WTC11 (cell line): ENCODE measurements at regions not wholly inside any gene's neighbourhood (a gene's known extent, or its start where the extent isn't known, plus 50 kb on each side); places are given as distances from the start of the nearest gene placed in this dataset.

ENCODE experiments used
- ATAC-seq: fragments of 200-7000 bp; cut with Tn5 transposase; 2 replicates; pipeline ENCODE4 v1.10.0; 2021; ENCODE audit warnings: mild to moderate bottlenecking, moderate library complexity
- CTCF ChIA-PET: fragments of 300-600 bp; sonication (Branson Sonifier 250); formaldehyde crosslinking; loops from one replicate; lab custom pipeline; 2021; ENCODE audit warnings: antibody characterized with exemption; lab: Charles Lee
- POLR2A ChIA-PET: fragments of 350-600 bp; sonication (Branson Sonifier 250); formaldehyde crosslinking; loops from one replicate; lab custom pipeline; 2021; ENCODE audit warnings: antibody characterized with exemption; lab: Charles Lee
- DNase-seq: peaks from one replicate; pipeline ENCODE4 v3.0.0; 2021; ENCODE audit warnings: low spot score
- H3K27ac Mint-ChIP-seq: 2 replicates; pipeline ENCODE4 v1.8.0; 2021; ENCODE audit warnings: mixed read lengths
- H3K27me3 Mint-ChIP-seq: 2 replicates; pipeline ENCODE4 v1.8.0; 2021; ENCODE audit warnings: low read depth, mild to moderate bottlenecking, moderate library complexity, mixed read lengths
- H3K36me3 Mint-ChIP-seq: 2 replicates; pipeline ENCODE4 v1.8.0; 2021; ENCODE audit warnings: mixed read lengths
- H3K4me1 Mint-ChIP-seq: 2 replicates; pipeline ENCODE4 v1.8.0; 2022; ENCODE audit warnings: mixed read lengths
- H3K4me3 Mint-ChIP-seq: 2 replicates; pipeline ENCODE4 v1.8.0; 2021; ENCODE audit warnings: mild to moderate bottlenecking, moderate library complexity, mixed read lengths
- H3K9me3 Mint-ChIP-seq: 2 replicates; pipeline ENCODE4 v1.8.0; 2021; ENCODE audit warnings: mixed read lengths
- CREB1 ChIP-seq: sonication (generic); formaldehyde crosslinking; IDR thresholded peaks from 2 replicates; pipeline ENCODE4 v1.8.0; 2023; ENCODE audit warnings: mild to moderate bottlenecking, missing genetic modification reagents
- E2F4 ChIP-seq: sonication (generic); formaldehyde crosslinking; IDR thresholded peaks from 2 replicates; pipeline ENCODE4 v1.8.1; 2022; ENCODE audit warnings: low read depth, mild to moderate bottlenecking, moderate library complexity, missing genetic modification reagents, borderline replicate concordance
- HMGA2 ChIP-seq: fragments of 250-450 bp; sonication (Bioruptor Pico); IDR thresholded peaks from 2 replicates; pipeline ENCODE4 v1.4.0; 2021; ENCODE audit warnings: mild to moderate bottlenecking, moderate library complexity
- HMGXB4 ChIP-seq: sonication (generic); formaldehyde crosslinking; IDR thresholded peaks from 2 replicates; pipeline ENCODE4 v1.8.1; 2023; ENCODE audit warnings: mild to moderate bottlenecking, moderate library complexity, missing genetic modification reagents
- JAZF1 ChIP-seq: fragments of 250-450 bp; sonication (Bioruptor Pico); IDR thresholded peaks from 2 replicates; pipeline ENCODE4 v1.9.0; 2021; ENCODE audit warnings: moderate library complexity, mild to moderate bottlenecking, inconsistent platforms
- JUN ChIP-seq: sonication (generic); formaldehyde crosslinking; IDR thresholded peaks from 2 replicates; pipeline ENCODE4 v1.8.0; 2023; ENCODE audit warnings: mild to moderate bottlenecking, missing genetic modification reagents
- MYBL2 ChIP-seq: sonication (generic); formaldehyde crosslinking; IDR thresholded peaks from 2 replicates; pipeline ENCODE4 v1.8.1; 2023; ENCODE audit warnings: mild to moderate bottlenecking, moderate library complexity, missing genetic modification reagents
- NFYB ChIP-seq: sonication (generic); formaldehyde crosslinking; conservative IDR thresholded peaks from 2 replicates; pipeline ENCODE4 v1.8.0; 2022; ENCODE audit warnings: low read depth, missing genetic modification reagents
- NR3C1 ChIP-seq: sonication (generic); formaldehyde crosslinking; conservative IDR thresholded peaks from 2 replicates; pipeline ENCODE4 v1.8.1; 2023; ENCODE audit warnings: low read depth, mild to moderate bottlenecking, missing genetic modification reagents
- RORB ChIP-seq: fragments of 250-450 bp; sonication (Bioruptor Pico); IDR thresholded peaks from 2 replicates; pipeline ENCODE4 v1.9.0; 2021; ENCODE audit warnings: mild to moderate bottlenecking
- SMAD3 ChIP-seq: sonication (generic); formaldehyde crosslinking; IDR thresholded peaks from 2 replicates; pipeline ENCODE4 v1.8.0; 2022; ENCODE audit warnings: missing genetic modification reagents, mild to moderate bottlenecking, borderline replicate concordance
- SMAD4 ChIP-seq: sonication (generic); formaldehyde crosslinking; IDR thresholded peaks from 2 replicates; pipeline ENCODE4 v1.8.0; 2022; ENCODE audit warnings: mild to moderate bottlenecking, missing genetic modification reagents
- SP1 ChIP-seq: sonication (generic); formaldehyde crosslinking; conservative IDR thresholded peaks from 2 replicates; pipeline ENCODE4 v1.8.1; 2022; ENCODE audit warnings: missing genetic modification reagents
- TEAD1 ChIP-seq: sonication (generic); formaldehyde crosslinking; IDR thresholded peaks from 2 replicates; pipeline ENCODE4 v1.8.0; 2022; ENCODE audit warnings: mild to moderate bottlenecking, missing genetic modification reagents
- TEAD4 ChIP-seq: sonication (generic); formaldehyde crosslinking; IDR thresholded peaks from 2 replicates; pipeline ENCODE4 v1.8.0; 2022; ENCODE audit warnings: mild to moderate bottlenecking, missing genetic modification reagents
- ZBTB43 ChIP-seq: sonication (generic); formaldehyde crosslinking; IDR thresholded peaks from 2 replicates; pipeline ENCODE4 v1.8.1; 2023; ENCODE audit warnings: mild to moderate bottlenecking, missing genetic modification reagents
- ZNF512 ChIP-seq: sonication (generic); formaldehyde crosslinking; IDR thresholded peaks from 2 replicates; pipeline ENCODE4 v1.8.1; 2022; ENCODE audit warnings: missing genetic modification reagents, borderline replicate concordance
- ZNF532 ChIP-seq: fragments of 250-450 bp; sonication (Bioruptor Pico); IDR thresholded peaks from 2 replicates; pipeline ENCODE4 v1.9.0; 2021; ENCODE audit warnings: mild to moderate bottlenecking, borderline replicate concordance
- TF ChIP-seq, protein P1 (sequence below): fragments of 250-450 bp; sonication (Bioruptor Pico); IDR thresholded peaks from 2 replicates; pipeline ENCODE4 v1.9.0; 2021; ENCODE audit warnings: mild to moderate bottlenecking
- TF ChIP-seq, protein P2 (sequence below): sonication (generic); formaldehyde crosslinking; IDR thresholded peaks from 2 replicates; pipeline ENCODE4 v1.8.0; 2023; ENCODE audit warnings: missing genetic modification reagents

DNA sequence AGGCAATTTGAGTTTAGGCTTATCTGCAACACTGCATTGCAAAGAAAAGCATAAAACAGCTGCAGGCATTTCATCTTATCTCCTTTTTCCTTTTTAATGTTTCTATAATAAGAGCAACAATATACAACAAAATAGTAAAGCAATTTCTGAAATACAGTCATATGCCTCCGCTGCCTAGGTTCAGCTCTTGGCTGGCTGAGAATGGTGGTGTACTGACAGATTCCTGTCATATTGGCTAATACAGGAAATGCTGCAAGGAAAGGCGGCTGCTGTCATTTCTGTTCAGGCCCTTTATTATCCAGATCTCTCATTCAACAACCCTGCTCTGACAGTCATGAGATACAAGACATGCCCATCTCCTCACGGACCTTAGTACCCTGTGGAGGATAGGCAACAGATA is 677.0 kb downstream of the TAF11L14 start:
- Mint-ChIP-seq H3K9me3 (peaks cover 10% of the 10 kb centered on the region), H3K4me3 (no peak overlapping the region), H3K27me3 (peaks cover 2% of the 10 kb centered on the region; the same call in 1 of the 2 replicates), H3K27ac (no peak overlapping the region), H3K4me1 (no peaks in the 10 kb centered on the region), H3K36me3 (peaks cover 19% of the 10 kb centered on the region)
- DNase-seq (no peak), ATAC-seq (no peak)
- ChIA-PET CTCF (no interaction called here), POLR2A (interaction anchor here (0.6 kb wide), 1 partner anchor 67 kb away, joined by 8 read pairs; no protein-coding TSS in a partner anchor)
- TF ChIP-seq NR3C1 (no peak), TEAD1 (CRISPR knock-in tag) (no peak), RORB (CRISPR knock-in tag) (no peak), E2F4 (no peak), SMAD3 (CRISPR knock-in tag) (no peak), JUN (CRISPR knock-in tag) (no peak), ZNF512 (CRISPR knock-in tag) (no peak), ZNF532 (CRISPR knock-in tag) (no peak), MYBL2 (CRISPR knock-in tag) (no peak), ZBTB43 (CRISPR knock-in tag) (no peak), SMAD4 (CRISPR knock-in tag) (no peak), SP1 (CRISPR knock-in tag) (no peak), TEAD4 (CRISPR knock-in tag) (no peak), NFYB (CRISPR knock-in tag) (no peak), HMGA2 (CRISPR knock-in tag) (no peak), JAZF1 (CRISPR knock-in tag) (no peak), CREB1 (CRISPR knock-in tag) (no peak), HMGXB4 (CRISPR knock-in tag) (no peak)
- TF ChIP-seq, protein P1, sequence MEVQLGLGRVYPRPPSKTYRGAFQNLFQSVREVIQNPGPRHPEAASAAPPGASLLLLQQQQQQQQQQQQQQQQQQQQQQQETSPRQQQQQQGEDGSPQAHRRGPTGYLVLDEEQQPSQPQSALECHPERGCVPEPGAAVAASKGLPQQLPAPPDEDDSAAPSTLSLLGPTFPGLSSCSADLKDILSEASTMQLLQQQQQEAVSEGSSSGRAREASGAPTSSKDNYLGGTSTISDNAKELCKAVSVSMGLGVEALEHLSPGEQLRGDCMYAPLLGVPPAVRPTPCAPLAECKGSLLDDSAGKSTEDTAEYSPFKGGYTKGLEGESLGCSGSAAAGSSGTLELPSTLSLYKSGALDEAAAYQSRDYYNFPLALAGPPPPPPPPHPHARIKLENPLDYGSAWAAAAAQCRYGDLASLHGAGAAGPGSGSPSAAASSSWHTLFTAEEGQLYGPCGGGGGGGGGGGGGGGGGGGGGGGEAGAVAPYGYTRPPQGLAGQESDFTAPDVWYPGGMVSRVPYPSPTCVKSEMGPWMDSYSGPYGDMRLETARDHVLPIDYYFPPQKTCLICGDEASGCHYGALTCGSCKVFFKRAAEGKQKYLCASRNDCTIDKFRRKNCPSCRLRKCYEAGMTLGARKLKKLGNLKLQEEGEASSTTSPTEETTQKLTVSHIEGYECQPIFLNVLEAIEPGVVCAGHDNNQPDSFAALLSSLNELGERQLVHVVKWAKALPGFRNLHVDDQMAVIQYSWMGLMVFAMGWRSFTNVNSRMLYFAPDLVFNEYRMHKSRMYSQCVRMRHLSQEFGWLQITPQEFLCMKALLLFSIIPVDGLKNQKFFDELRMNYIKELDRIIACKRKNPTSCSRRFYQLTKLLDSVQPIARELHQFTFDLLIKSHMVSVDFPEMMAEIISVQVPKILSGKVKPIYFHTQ (CRISPR knock-in tag), result no peak
- TF ChIP-seq, protein P2, sequence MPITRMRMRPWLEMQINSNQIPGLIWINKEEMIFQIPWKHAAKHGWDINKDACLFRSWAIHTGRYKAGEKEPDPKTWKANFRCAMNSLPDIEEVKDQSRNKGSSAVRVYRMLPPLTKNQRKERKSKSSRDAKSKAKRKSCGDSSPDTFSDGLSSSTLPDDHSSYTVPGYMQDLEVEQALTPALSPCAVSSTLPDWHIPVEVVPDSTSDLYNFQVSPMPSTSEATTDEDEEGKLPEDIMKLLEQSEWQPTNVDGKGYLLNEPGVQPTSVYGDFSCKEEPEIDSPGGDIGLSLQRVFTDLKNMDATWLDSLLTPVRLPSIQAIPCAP (CRISPR knock-in tag), result no peak
